CD4-positive, alpha-beta T cell (primary cell): ENCODE measurements at regions not wholly inside any gene's neighbourhood (a gene's known extent, or its start where the extent isn't known, plus 50 kb on each side); places are given as distances from the start of the nearest gene placed in this dataset.

Experiments used
- ATAC-seq: fragments of 200-7000 bp; cut with Tn5 transposase; one replicate; pipeline ENCODE4 v1.10.0; 2022; ENCODE audit warnings: mild to moderate bottlenecking; ENCODE audit not compliant: poor library complexity
- CTCF ChIA-PET: fragments of 350-600 bp; sonication (Branson Sonifier 250); formaldehyde crosslinking; loops from one replicate; lab custom pipeline; 2021; ENCODE audit warnings: antibody characterized with exemption, inconsistent platforms; lab: Charles Lee
- POLR2A ChIA-PET: fragments of 350-600 bp; sonication (Branson Sonifier 250); formaldehyde crosslinking; loops from one replicate; lab custom pipeline; 2021; ENCODE audit warnings: antibody characterized with exemption, inconsistent platforms; lab: Charles Lee
- DNase-seq, 14 experiments: peaks; one replicate each; pipeline ENCODE4 v3.0.0-alpha.2; 2013 to 2020; ENCODE audit warnings: mixed read lengths in 2 of 14
- H3K27ac ChIP-seq, 2 donors: one replicate each; pipeline versions ENCODE4 v1.5.1 to v1.7.0; 2013; ENCODE audit warnings: low read length in 2 of 2, low read depth in 1 of 2, mild to moderate bottlenecking in 1 of 2
- H3K27me3 ChIP-seq, 2 experiments: 1 replicate in 1 of 2; 2 replicates in 1 of 2; pipeline versions ENCODE4 v1.6.1 to v1.7.0; 2013; ENCODE audit warnings: low read length in 2 of 2, control low read depth in 1 of 2, mild to moderate bottlenecking in 1 of 2, moderate library complexity in 1 of 2; ENCODE audit not compliant: insufficient read depth in 2 of 2, control insufficient read depth in 1 of 2
- H3K36me3 ChIP-seq: one replicate; pipeline ENCODE4 v1.6.1; 2013; ENCODE audit warnings: low read length, control low read depth; ENCODE audit not compliant: insufficient read depth
- H3K4me1 ChIP-seq: one replicate; pipeline ENCODE4 v1.6.1; 2013; ENCODE audit warnings: low read length, control low read depth; ENCODE audit not compliant: insufficient read depth
- H3K4me3 ChIP-seq: one replicate; pipeline ENCODE4 v1.5.1; 2013; ENCODE audit warnings: mild to moderate bottlenecking, low read length, moderate library complexity
- H3K9me3 ChIP-seq, 2 experiments: 1 replicate in 1 of 2; 2 replicates in 1 of 2; pipeline versions ENCODE4 v1.6.1 to v1.7.0; 2013; ENCODE audit warnings: low read length in 2 of 2, mild to moderate bottlenecking in 2 of 2, control low read depth in 1 of 2, moderate library complexity in 1 of 2; ENCODE audit not compliant: control insufficient read depth in 1 of 2, insufficient read depth in 1 of 2
- H3K27ac Mint-ChIP-seq: one replicate; pipeline ENCODE4 v1.8.0; 2020; ENCODE audit warnings: mixed read lengths
- H3K27me3 Mint-ChIP-seq: one replicate; pipeline ENCODE4 v1.8.0; 2021; ENCODE audit warnings: mixed read lengths
- H3K36me3 Mint-ChIP-seq: one replicate; pipeline ENCODE4 v1.8.0; 2021; ENCODE audit warnings: low read depth, mixed read lengths
- H3K4me1 Mint-ChIP-seq: one replicate; pipeline ENCODE4 v1.8.0; 2021; ENCODE audit warnings: low read depth, mixed read lengths
- H3K4me3 Mint-ChIP-seq: one replicate; pipeline ENCODE4 v1.8.0; 2020; ENCODE audit warnings: mild to moderate bottlenecking, mixed read lengths
- H3K9me3 Mint-ChIP-seq: one replicate; pipeline ENCODE4 v1.8.0; 2020; ENCODE audit warnings: mixed read lengths
- intact Hi-C, 2 experiments: fragments of 100-400 bp; cut with DNase I in 1 of 2; cut with micrococcal nuclease in 1 of 2; formaldehyde crosslinking; loops; one replicate each; pipeline versions ENCODE4 v1.15.1 to v1.9.0; 2023 to 2025; cut with DNase I, micrococcal nuclease
- TF ChIP-seq, protein P1 (sequence below): fragments of 200-600 bp; IDR thresholded peaks from one replicate; pipeline ENCODE4 v1.8.0; 2022; ENCODE audit warnings: antibody characterized with exemption, mild to moderate bottlenecking

DNA sequence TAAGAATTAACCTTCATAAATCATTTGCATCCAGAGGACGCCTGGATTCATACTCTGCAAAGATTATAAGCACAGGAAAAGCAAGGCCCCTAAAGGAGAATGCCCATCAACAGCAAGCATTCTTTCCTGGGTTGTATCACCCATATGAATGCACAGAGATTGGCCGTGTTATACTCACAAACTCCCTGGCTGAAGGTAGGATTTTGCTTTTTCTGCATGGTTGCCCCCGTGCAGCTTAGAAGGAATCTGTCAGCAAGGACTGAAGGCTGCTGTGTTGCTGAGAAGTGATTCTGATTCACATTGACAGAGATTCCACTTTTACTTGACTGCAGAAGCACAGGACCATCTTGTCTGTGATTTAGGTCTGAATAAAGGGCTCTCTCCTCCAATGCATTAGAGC, 283.0 kb downstream of the LRRIQ3 start:
- Mint-ChIP-seq H3K9me3 (peaks cover 4% of the 10 kb centered on the region), H3K4me3 (no peak overlapping the region), H3K36me3 (no peaks in the 10 kb centered on the region), H3K4me1 (no peaks in the 10 kb centered on the region), H3K27ac (no peak overlapping the region), H3K27me3 (no peaks in the 10 kb centered on the region)
- ATAC-seq (no peak), DNase-seq (no peak)
- ChIA-PET CTCF (no interaction called here), POLR2A (no interaction called here)
- H3K27me3 ChIP-seq = no peaks in the 10 kb centered on the region
- no peak overlapping the region for H3K27ac ChIP-seq
- intact Hi-C loops = no loop called here
- no peaks in the 10 kb centered on the region for H3K4me1 ChIP-seq
- H3K4me3 ChIP-seq = no peak overlapping the region
- no peaks in the 10 kb centered on the region for H3K36me3 ChIP-seq
- TF ChIP-seq, protein P1, sequence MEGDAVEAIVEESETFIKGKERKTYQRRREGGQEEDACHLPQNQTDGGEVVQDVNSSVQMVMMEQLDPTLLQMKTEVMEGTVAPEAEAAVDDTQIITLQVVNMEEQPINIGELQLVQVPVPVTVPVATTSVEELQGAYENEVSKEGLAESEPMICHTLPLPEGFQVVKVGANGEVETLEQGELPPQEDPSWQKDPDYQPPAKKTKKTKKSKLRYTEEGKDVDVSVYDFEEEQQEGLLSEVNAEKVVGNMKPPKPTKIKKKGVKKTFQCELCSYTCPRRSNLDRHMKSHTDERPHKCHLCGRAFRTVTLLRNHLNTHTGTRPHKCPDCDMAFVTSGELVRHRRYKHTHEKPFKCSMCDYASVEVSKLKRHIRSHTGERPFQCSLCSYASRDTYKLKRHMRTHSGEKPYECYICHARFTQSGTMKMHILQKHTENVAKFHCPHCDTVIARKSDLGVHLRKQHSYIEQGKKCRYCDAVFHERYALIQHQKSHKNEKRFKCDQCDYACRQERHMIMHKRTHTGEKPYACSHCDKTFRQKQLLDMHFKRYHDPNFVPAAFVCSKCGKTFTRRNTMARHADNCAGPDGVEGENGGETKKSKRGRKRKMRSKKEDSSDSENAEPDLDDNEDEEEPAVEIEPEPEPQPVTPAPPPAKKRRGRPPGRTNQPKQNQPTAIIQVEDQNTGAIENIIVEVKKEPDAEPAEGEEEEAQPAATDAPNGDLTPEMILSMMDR = no peak
- no peaks in the 10 kb centered on the region for H3K9me3 ChIP-seq

DNA sequence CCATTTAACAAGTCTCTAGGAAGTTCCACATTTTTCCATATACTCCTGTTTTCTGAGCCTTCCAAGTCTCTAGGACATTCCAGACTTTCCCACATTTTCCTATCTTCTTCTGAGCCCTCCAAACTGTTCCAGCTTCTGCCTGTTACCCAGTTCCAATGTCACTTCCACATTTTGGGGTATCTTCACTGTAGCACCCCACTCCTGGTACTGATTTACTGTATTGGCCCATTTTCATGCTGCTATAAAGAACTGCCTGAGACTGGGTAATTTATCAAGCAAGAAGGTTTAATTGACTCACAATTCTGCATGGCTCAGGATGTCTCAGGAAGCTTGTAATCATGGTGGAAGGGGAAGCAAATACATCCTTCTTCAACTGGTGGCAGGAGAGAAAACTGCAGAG, 285.0 kb downstream of the LRRIQ3 start:
- no peak overlapping the region for H3K4me3 ChIP-seq
- no peaks in the 10 kb centered on the region for H3K27me3 ChIP-seq
- TF ChIP-seq, protein P1 = no peak
- no peaks in the 10 kb centered on the region for H3K9me3 ChIP-seq
- no peak for DNase-seq
- no peaks in the 10 kb centered on the region for H3K4me1 ChIP-seq
- H3K27ac ChIP-seq = no peak overlapping the region
- no peak overlapping the region for H3K27ac Mint-ChIP-seq
- H3K4me1 Mint-ChIP-seq = no peaks in the 10 kb centered on the region
- H3K36me3 ChIP-seq = no peaks in the 10 kb centered on the region
- ChIA-PET CTCF (no interaction called here), POLR2A (no interaction called here)
- no peak for ATAC-seq
- no peaks in the 10 kb centered on the region for H3K36me3 Mint-ChIP-seq
- peaks cover 4% of the 10 kb centered on the region for H3K9me3 Mint-ChIP-seq
- intact Hi-C loops = no loop called here
- no peak overlapping the region for H3K4me3 Mint-ChIP-seq
- H3K27me3 Mint-ChIP-seq = no peaks in the 10 kb centered on the region

DNA sequence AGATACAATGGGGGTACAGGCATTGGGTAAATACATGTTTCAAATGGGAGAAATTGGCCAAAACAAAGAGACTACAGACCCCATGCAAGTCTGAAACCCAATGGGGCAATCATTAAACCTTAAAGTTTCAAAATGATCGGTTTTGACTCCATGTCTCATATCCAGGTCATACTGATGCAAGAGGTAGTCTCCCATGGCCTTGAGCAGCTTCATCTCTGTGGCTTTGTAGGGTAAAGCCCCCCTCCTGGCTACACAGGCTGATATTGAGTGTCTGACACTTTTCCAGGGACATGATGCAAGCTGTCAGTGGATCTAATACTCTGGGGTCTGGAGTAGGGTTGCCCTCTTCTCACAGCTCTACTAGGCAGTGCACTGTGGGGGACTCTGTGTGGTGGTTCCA, 286.1 kb downstream of the LRRIQ3 start:
- no peaks in the 10 kb centered on the region for H3K27me3 Mint-ChIP-seq
- Histone ChIP-seq H3K27me3 (no peaks in the 10 kb centered on the region), H3K4me1 (no peaks in the 10 kb centered on the region), H3K4me3 (no peak overlapping the region), H3K36me3 (no peaks in the 10 kb centered on the region), H3K27ac (no peak overlapping the region), H3K9me3 (no peaks in the 10 kb centered on the region)
- ATAC-seq = no peak
- H3K27ac Mint-ChIP-seq = no peak overlapping the region
- H3K4me3 Mint-ChIP-seq = no peak overlapping the region
- H3K9me3 Mint-ChIP-seq = peaks cover 4% of the 10 kb centered on the region
- DNase-seq = no peak
- CTCF ChIA-PET = no interaction called here
- TF ChIP-seq, protein P1 = no peak
- POLR2A ChIA-PET = no interaction called here
- H3K4me1 Mint-ChIP-seq = no peaks in the 10 kb centered on the region
- H3K36me3 Mint-ChIP-seq = no peaks in the 10 kb centered on the region
- intact Hi-C loops = no loop called here
